Stimulated activated CD4-positive, alpha-beta T cell treated with anti-CD3 and anti-CD28 coated beads, TNF-alpha, amount 100 ng/mL, for 48 hours (primary cell): ENCODE measurements at regions not wholly inside any gene's neighbourhood (a gene's known extent, or its start where the extent isn't known, plus 50 kb on each side); places are given as distances from the start of the nearest gene placed in this dataset.

Experiments
- DNase-seq, 3 donors: peaks; one replicate each; pipeline ENCODE4 v3.0.0-alpha.2; 2020; ENCODE audit warnings: low read depth in 3 of 3

GRCh38 chr6:98136333-98136732 lies 698.0 kb upstream of the POU3F2 start:
- no peak for DNase-seq

GRCh38 chr6:98137391-98137790 lies 697.0 kb upstream of the POU3F2 start:
- DNase-seq = no peak

GRCh38 chr6:98142839-98143238 lies 691.5 kb upstream of the POU3F2 start:
- no peak for DNase-seq

GRCh38 chr6:98146656-98147055 lies 687.7 kb upstream of the POU3F2 start:
- DNase-seq = no peak

- DNase-seq = no peak
Measured at GRCh38 chr6:98156580-98156979, 677.8 kb upstream of the POU3F2 start.

GRCh38 chr6:98179606-98180005 lies 654.8 kb upstream of the POU3F2 start:
- no peak for DNase-seq

- DNase-seq = no peak
Measured at GRCh38 chr6:98200084-98200483, 634.3 kb upstream of the POU3F2 start.

- DNase-seq = no peak
Measured at GRCh38 chr6:98203170-98203806, 631.1 kb upstream of the POU3F2 start.

- DNase-seq = no peak
Measured at GRCh38 chr6:98212468-98212867, 621.9 kb upstream of the POU3F2 start.

- no peak for DNase-seq
Measured at GRCh38 chr6:98215531-98215930, 618.8 kb upstream of the POU3F2 start.

GRCh38 chr6:98230250-98230649 lies 604.1 kb upstream of the POU3F2 start:
- DNase-seq = no peak

GRCh38 chr6:98239057-98239456 lies 595.3 kb upstream of the POU3F2 start:
- DNase-seq = no peak

- DNase-seq = no peak
Measured at GRCh38 chr6:98241630-98242029, 592.7 kb upstream of the POU3F2 start.

GRCh38 chr6:98254624-98255023 lies 579.8 kb upstream of the POU3F2 start:
- no peak for DNase-seq

GRCh38 chr6:98260382-98260781 lies 574.0 kb upstream of the POU3F2 start:
- DNase-seq = no peak

GRCh38 chr6:98272060-98272459 lies 562.3 kb upstream of the POU3F2 start:
- DNase-seq = no peak

GRCh38 chr6:98274691-98275090 lies 559.7 kb upstream of the POU3F2 start:
- no peak for DNase-seq

- no peak for DNase-seq
Measured at GRCh38 chr6:98280492-98280891, 553.9 kb upstream of the POU3F2 start.

- DNase-seq = no peak
Measured at GRCh38 chr6:98286620-98287019, 547.8 kb upstream of the POU3F2 start.

- no peak for DNase-seq
Measured at GRCh38 chr6:98287876-98288275, 546.5 kb upstream of the POU3F2 start.

GRCh38 chr6:98292810-98293209 lies 541.6 kb upstream of the POU3F2 start:
- no peak for DNase-seq

GRCh38 chr6:98295515-98296175 lies 538.7 kb upstream of the POU3F2 start:
- no peak for DNase-seq

GRCh38 chr6:98308564-98308963 lies 525.8 kb upstream of the POU3F2 start:
- DNase-seq = no peak

GRCh38 chr6:98310443-98310842 lies 523.9 kb upstream of the POU3F2 start:
- DNase-seq = no peak
